GM12865 (cell line): ENCODE measurements at regions not wholly inside any gene's neighbourhood (a gene's known extent, or its start where the extent isn't known, plus 50 kb on each side); places are given as distances from the start of the nearest gene placed in this dataset.

ENCODE experiments used
- DNase-seq: peaks from one replicate; pipeline ENCODE4 v3.0.0; 2010; ENCODE audit warnings: low read depth
- H3K4me3 ChIP-seq: 2 replicates; pipeline ENCODE4 v1.5.1; 2011; ENCODE audit warnings: mild to moderate bottlenecking, low read depth, low read length, control low read depth
- CTCF ChIP-seq: IDR thresholded peaks from 2 replicates; pipeline ENCODE4 v1.5.1; 2011; ENCODE audit warnings: low read length, control low read depth, low read depth, inconsistent platforms; ENCODE audit not compliant: insufficient read depth; ENCODE audit errors: missing control alignments

GRCh38 chr20:63098195-63098810 lies 91.5 kb upstream of the BHLHE23 start:
- DNase-seq: no peak
- H3K4me3 ChIP-seq: no peak overlapping the region
- TF ChIP-seq CTCF: no peak

GRCh38 chr20:63097336-63097831 lies 90.6 kb upstream of the BHLHE23 start:
- DNase-seq: no peak
- no peak overlapping the region for H3K4me3 ChIP-seq
- TF ChIP-seq CTCF: no peak

- no peak for TF ChIP-seq CTCF
- no peak overlapping the region for H3K4me3 ChIP-seq
- DNase-seq: no peak
These were observed 90.0 kb upstream of the BHLHE23 start for GRCh38 chr20:63096681-63097335.

GRCh38 chr20:63095718-63096654 lies 89.2 kb upstream of the BHLHE23 start:
- DNase-seq: no peak
- TF ChIP-seq CTCF: no peak
- H3K4me3 ChIP-seq: no peak overlapping the region

- DNase-seq: no peak
These were observed 88.2 kb upstream of the BHLHE23 start for GRCh38 chr20:63094767-63095499.

More at GRCh38 chr20:63094767-63095499, 88.2 kb upstream of the BHLHE23 start:
- no peak for TF ChIP-seq CTCF
- no peak overlapping the region for H3K4me3 ChIP-seq
